GM18519 (cell line): ENCODE measurements at regions not wholly inside any gene's neighbourhood (a gene's known extent, or its start where the extent isn't known, plus 50 kb on each side); places are given as distances from the start of the nearest gene placed in this dataset.
"Not testable (repeated sequence)": the region's sequence is repeated elsewhere in the genome, so short reads cannot be mapped to it uniquely, and the experiment has no call there.

Experiments used
- ATAC-seq: cut with Tn5 transposase; IDR thresholded peaks from one replicate; pipeline ENCODE4 v1.9.1; 2021; ENCODE audit warnings: mild to moderate bottlenecking, moderate library complexity; ENCODE audit not compliant: unreplicated experiment, low FRiP score

- ATAC-seq = no peak
Observed at GRCh38 chr4:163273922-163274321, 58.5 kb downstream of the NPY1R start.

GRCh38 chr4:163273203-163273602, 59.2 kb downstream of the NPY1R start:
- no peak for ATAC-seq

DNA sequence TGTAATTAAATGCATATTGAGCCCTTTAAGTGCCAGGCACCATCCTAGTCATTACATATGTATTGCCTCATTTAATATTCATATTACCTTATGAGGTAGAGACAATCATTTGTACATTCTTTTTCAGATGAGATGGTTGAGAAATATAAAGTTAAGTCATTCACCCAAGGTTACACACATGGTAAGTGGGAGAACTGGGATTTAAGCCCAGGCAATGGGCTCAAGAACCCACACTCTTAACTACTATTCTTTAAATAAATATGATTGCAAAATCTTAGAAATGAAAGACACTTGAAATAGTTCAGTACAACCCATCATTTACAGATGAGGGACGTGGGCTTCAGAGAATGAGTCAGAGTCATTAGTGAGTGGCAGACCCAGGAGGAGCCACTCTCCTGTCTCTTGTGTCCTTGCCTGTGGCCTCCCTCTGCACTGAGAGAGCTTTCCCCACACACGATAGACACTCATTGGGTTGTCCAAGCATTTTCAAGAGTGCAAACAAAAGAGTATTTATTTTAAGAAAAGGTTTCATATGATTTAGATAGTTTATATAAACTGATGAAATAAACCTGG, 60.8 kb downstream of the NPY1R start:
- no peak for ATAC-seq

GRCh38 chr4:163269869-163270268, 62.5 kb downstream of the NPY1R start:
- ATAC-seq = no peak

DNA sequence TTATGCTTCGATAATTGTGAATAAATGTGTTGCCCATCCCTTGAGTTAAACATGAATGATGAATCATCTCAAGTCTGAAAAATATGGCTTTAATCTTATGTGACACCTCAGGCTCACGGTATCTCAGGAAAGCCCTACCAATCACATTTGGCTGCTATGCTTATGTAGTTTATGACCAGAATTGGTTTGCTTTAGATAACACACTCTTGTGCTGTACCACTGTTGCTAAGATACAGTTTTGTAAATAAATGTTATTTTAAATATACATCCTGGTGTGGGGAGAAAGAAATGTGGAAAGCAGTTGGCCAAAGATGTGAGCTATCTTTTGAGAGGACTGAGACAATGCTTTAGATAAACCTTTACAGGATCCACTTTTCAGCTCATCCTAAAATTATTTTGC, 63.2 kb downstream of the NPY1R start:
- no peak for ATAC-seq

GRCh38 chr4:163264934-163265333, 67.5 kb downstream of the NPY1R start:
- no peak for ATAC-seq

DNA sequence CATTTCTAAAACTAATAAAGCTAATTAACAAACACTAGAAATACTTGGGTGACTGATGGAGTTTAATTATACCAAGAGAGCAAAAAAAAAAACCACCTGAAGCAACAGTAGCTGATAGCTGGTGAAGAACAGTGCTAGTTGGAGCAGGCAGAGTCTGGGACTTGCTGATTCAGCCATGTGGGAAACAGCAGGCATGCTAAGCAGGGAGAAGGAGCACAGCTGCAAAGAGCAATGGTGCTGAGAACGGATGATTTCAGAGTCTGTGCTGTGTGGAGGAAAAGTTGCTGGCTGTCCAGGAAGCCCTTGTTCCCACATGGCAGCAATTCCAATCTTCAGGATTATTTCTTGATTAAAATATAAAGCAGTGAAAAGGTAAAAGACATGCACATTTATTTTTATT, 68.8 kb downstream of the NPY1R start:
- ATAC-seq = no peak

DNA sequence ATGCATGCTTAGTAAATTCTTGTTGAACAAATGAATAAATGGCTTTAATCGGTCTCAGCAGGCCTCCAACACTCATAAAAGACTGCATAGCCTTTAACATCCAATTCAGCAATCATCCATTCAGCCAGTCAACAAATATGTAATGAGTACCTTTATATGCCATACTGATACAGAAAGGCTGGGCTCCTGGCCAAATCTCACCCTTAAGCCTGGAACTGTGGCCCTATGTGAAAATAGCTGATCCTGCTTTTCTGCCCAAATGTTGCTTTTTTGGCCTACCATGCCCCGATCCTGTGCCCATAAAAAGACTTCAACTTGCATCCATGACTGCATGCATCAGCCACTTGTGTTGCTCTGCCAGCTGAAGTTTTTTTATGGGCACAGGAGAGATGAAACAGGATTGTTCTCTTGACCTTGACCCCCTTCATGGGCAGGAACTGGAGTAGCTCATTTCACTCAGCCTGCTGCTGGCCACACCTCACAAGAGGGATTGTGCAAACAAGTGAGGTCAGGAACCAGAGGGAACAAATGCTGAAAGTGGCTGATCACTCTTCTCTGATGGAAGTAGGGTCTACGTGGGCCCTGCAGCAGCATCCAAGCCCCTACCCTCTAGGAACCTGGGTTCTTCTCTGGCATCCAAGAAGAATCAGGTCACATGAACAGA, 75.6 kb downstream of the NPY1R start:
- ATAC-seq = no peak

DNA sequence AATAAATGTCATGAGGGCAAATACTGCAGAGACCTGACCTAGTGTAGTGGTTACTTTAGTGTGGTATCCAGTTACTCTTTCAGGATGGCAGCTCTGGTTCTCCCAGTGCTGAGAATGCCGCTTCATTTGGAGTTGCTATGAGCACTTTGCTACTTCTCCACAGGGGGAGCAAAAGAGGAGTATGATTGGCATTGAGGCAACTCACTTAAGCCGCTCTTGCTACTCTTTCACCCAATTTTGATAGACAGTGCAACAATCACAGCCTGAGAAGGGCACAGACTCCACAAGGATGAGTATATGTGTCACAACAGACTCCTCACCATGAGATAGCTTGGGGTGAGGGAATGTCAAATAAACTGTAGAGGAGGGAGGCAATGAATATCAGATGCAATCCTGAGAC, 81.2 kb downstream of the NPY1R start:
- no peak for ATAC-seq

GRCh38 chr4:163249042-163249441, 82.4 kb upstream of the NAF1 start:
- ATAC-seq = no peak

DNA sequence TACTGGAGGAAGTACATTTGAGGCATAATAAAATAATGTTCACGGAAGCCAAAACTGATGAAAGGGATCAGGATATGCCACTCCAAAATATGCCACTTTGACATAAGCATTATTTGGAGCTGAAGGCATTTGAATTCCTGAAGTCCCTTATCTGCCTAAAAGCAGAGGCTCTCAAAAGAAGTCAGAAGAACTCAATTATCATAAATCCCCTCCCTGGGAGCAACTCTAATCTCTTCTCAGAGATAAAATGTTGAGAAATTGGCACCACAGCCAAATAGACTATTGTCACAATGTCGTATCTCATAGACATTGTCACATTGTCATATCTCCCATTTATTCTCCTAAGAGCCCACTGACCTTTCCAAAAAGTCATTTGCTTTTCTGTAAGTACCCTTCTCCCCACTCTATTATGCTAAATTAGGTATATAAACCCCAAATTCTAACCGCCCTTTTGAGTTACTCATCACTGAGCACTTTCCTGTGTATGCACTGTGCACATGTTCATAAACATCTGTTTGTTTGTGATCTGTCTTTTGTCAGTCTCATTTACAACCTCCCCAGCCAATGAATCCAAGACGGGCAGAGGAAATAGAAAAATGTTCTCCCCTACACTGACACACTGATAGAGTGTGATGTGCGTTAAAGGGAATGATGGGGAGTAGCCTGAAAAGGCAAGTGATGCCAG, 78.5 kb upstream of the NAF1 start:
- no peak for ATAC-seq

- peak; percentile 47 for ATAC-seq
Observed at GRCh38 chr4:163243297-163243981, 76.7 kb upstream of the NAF1 start.

DNA sequence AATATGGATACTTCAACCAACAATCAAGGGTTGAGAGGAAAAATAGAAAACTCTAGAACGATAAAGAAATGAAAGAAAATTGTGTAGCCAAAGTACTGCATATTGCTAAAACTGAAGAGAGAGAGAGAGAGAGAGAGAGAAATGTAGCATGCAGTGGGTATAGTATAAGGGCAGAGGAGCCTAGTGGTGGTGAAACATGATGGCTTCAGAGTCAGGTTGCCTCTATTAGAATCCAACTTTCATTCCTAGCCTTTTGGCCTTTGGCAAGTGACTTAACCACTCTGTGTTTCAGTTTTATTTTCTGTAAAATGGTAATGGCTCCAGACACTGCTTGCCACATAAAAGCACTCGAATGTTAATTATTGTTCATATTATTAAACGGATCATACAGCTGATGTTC, 71.2 kb upstream of the NAF1 start:
- no peak for ATAC-seq

GRCh38 chr4:163236389-163236788, 69.7 kb upstream of the NAF1 start:
- ATAC-seq = not testable (repeated sequence)

DNA sequence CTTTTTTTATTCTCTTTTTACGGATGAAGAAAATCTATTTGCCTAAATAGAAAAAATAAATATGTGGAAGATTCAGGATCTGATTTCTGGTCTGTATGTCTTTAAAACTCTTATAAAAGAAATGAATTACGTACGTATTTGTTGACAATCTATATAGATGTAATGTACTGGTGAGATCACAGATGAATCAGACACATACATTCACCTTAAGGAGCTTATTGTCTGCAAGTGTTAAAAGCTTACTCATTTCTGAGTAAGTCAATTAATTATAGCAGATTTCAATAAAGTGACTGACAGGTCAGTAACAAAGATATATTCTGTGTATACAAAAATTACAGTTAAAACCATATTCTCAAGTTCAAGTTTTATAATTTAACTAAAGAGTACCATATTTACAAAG, 66.6 kb upstream of the NAF1 start:
- ATAC-seq = no peak

- ATAC-seq = no peak
Observed at GRCh38 chr4:163228648-163229047, 62.0 kb upstream of the NAF1 start.

DNA sequence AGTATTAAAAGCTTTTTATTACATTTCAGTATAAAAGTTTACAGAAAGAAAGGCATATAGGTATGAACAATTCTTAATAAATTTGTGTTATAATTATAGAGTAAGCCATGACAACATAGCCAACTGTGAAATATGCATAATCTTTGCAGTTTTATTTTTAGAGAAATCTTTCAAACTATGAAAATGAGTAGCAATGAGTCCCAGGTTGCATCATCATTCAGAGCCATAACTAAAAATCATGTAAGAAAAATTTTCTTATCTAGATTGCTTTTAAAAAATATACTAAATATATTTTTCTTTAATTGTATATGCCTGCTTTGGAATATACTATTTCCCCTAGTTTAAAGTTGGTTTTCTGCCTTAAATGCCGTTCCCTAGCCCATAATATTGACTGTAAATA, 54.8 kb upstream of the NAF1 start:
- ATAC-seq = no peak

GRCh38 chr4:163217505-163217904, 50.8 kb upstream of the NAF1 start:
- no peak for ATAC-seq
